H9 (cell line): ENCODE measurements at regions not wholly inside any gene's neighbourhood (a gene's known extent, or its start where the extent isn't known, plus 50 kb on each side); places are given as distances from the start of the nearest gene placed in this dataset.

Source experiments
- DNase-seq: peaks from one replicate; pipeline ENCODE4 v3.0.0-alpha.2; 2017
- H2AFZ ChIP-seq: one replicate; pipeline ENCODE4 v1.6.1; 2013; ENCODE audit warnings: mild to moderate bottlenecking, low read length, control low read depth, moderate library complexity
- H2AK5ac ChIP-seq: 2 replicates; pipeline ENCODE4 v1.6.1; 2013; ENCODE audit warnings: low read length, control low read depth, mixed read lengths; ENCODE audit not compliant: insufficient read length
- H2BK120ac ChIP-seq: one replicate; pipeline ENCODE4 v1.6.1; 2013; ENCODE audit warnings: low read depth, mild to moderate bottlenecking, low read length, control low read depth, inconsistent platforms; ENCODE audit not compliant: poor library complexity, severe bottlenecking
- H2BK12ac ChIP-seq: 2 replicates; pipeline ENCODE4 v1.6.1; 2013; ENCODE audit warnings: low read length, control low read depth, mixed read lengths, low read depth; ENCODE audit not compliant: insufficient read length
- H2BK15ac ChIP-seq: 2 replicates; pipeline ENCODE4 v1.6.1; 2013; ENCODE audit warnings: low read depth, low read length, control low read depth
- H2BK20ac ChIP-seq: one replicate; pipeline ENCODE4 v1.6.1; 2013; ENCODE audit warnings: low read depth, mild to moderate bottlenecking, low read length, control low read depth, inconsistent platforms; ENCODE audit not compliant: poor library complexity, severe bottlenecking
- H2BK5ac ChIP-seq: 2 replicates; pipeline ENCODE4 v1.6.1; 2013; ENCODE audit warnings: low read length, control low read depth, mixed read lengths; ENCODE audit not compliant: insufficient read length
- H3K14ac ChIP-seq: 2 replicates; pipeline ENCODE4 v1.6.1; 2013; ENCODE audit warnings: low read length, control low read depth; ENCODE audit not compliant: insufficient read depth
- H3K18ac ChIP-seq: 2 replicates; pipeline ENCODE4 v1.6.1; 2013; ENCODE audit warnings: low read depth, mild to moderate bottlenecking, mixed read lengths, low read length, control low read depth; ENCODE audit not compliant: insufficient read length
- H3K23ac ChIP-seq: 2 replicates; pipeline ENCODE4 v1.6.1; 2013; ENCODE audit warnings: low read length, control low read depth, mixed read lengths, low read depth; ENCODE audit not compliant: insufficient read length
- H3K23me2 ChIP-seq: 2 replicates; pipeline ENCODE4 v1.6.1; 2013; ENCODE audit warnings: low read depth, mild to moderate bottlenecking, mixed read lengths, low read length, control low read depth; ENCODE audit not compliant: insufficient read length, poor library complexity, severe bottlenecking
- H3K27ac ChIP-seq: 2 replicates; pipeline ENCODE4 v1.5.1; 2013; ENCODE audit warnings: low read length, control low read depth, mixed read lengths, low read depth; ENCODE audit not compliant: insufficient read length
- H3K27me3 ChIP-seq: 2 replicates; pipeline ENCODE4 v1.6.1; 2013; ENCODE audit warnings: low read length, control low read depth, inconsistent platforms; ENCODE audit not compliant: insufficient read depth
- H3K4ac ChIP-seq: 2 replicates; pipeline ENCODE4 v1.6.1; 2013; ENCODE audit warnings: low read depth, mild to moderate bottlenecking, control low read depth, inconsistent platforms, low read length, moderate library complexity
- H3K4me1 ChIP-seq: 2 replicates; pipeline ENCODE4 v1.6.1; 2013; ENCODE audit warnings: low read length, control low read depth, inconsistent platforms; ENCODE audit not compliant: insufficient read depth
- H3K4me2 ChIP-seq: 2 replicates; pipeline ENCODE4 v1.6.1; 2013; ENCODE audit warnings: low read length, control low read depth, mixed read lengths; ENCODE audit not compliant: insufficient read length, insufficient read depth
- H3K56ac ChIP-seq: 2 replicates; pipeline ENCODE4 v1.6.1; 2013; ENCODE audit warnings: low read depth, mild to moderate bottlenecking, mixed read lengths, low read length, control low read depth; ENCODE audit not compliant: insufficient read length
- H3K79me1 ChIP-seq: 2 replicates; pipeline ENCODE4 v1.6.1; 2013; ENCODE audit warnings: low read depth, mild to moderate bottlenecking, moderate library complexity, low read length, control low read depth, inconsistent platforms; ENCODE audit not compliant: insufficient read depth, poor library complexity, severe bottlenecking
- H3K79me2 ChIP-seq: 2 replicates; pipeline ENCODE4 v1.6.1; 2013; ENCODE audit warnings: low read length, control low read depth, inconsistent platforms; ENCODE audit not compliant: insufficient read depth
- H3K9ac ChIP-seq: 2 replicates; pipeline ENCODE4 v1.6.1; 2013; ENCODE audit warnings: low read length, control low read depth, mixed read lengths; ENCODE audit not compliant: insufficient read length; ENCODE audit errors: extremely low read depth
- H3K9me3 ChIP-seq: one replicate; pipeline ENCODE4 v1.6.1; 2013; ENCODE audit warnings: low read depth, low read length, inconsistent platforms; ENCODE audit not compliant: control insufficient read depth
- H3T11ph ChIP-seq: one replicate; pipeline ENCODE4 v1.6.1; 2013; ENCODE audit warnings: mild to moderate bottlenecking, low read length, control low read depth, inconsistent platforms
- H4K20me1 ChIP-seq: one replicate; pipeline ENCODE4 v1.6.1; 2013; ENCODE audit not compliant: control insufficient read depth, insufficient read length, insufficient read depth
- H4K5ac ChIP-seq: 2 replicates; pipeline ENCODE4 v1.6.1; 2013; ENCODE audit warnings: low read depth, mild to moderate bottlenecking, mixed read lengths, low read length, control low read depth; ENCODE audit not compliant: insufficient read length
- H4K8ac ChIP-seq: replicated peaks from 2 replicates; pipeline ENCODE4 v1.6.1; 2013; ENCODE audit warnings: low read length, control low read depth, mixed read lengths, low read depth; ENCODE audit not compliant: insufficient read length
- H4K91ac ChIP-seq: 2 replicates; pipeline ENCODE4 v1.6.1; 2013; ENCODE audit warnings: low read depth, mild to moderate bottlenecking, moderate library complexity, mixed read lengths, low read length, control low read depth; ENCODE audit not compliant: insufficient read length
- H3K27ac Mint-ChIP-seq, 3 experiments: 2 replicates in 2 of 3; 3 replicates in 1 of 3; pipeline ENCODE4 v1.8.0; 2020 to 2021; ENCODE audit warnings: mixed read lengths in 3 of 3, mild to moderate bottlenecking in 1 of 3, moderate library complexity in 1 of 3
- H3K27me3 Mint-ChIP-seq: 2 replicates; pipeline ENCODE4 v1.8.0; 2021; ENCODE audit warnings: low read depth, mild to moderate bottlenecking, moderate library complexity, mixed read lengths
- H3K36me3 Mint-ChIP-seq, 3 experiments: 2 replicates in 2 of 3; 3 replicates in 1 of 3; pipeline ENCODE4 v1.8.0; 2020 to 2021; ENCODE audit warnings: low read depth in 3 of 3, mixed read lengths in 3 of 3; ENCODE audit not compliant: insufficient read depth in 1 of 3
- H3K4me1 Mint-ChIP-seq, 2 experiments: 2 replicates each; pipeline ENCODE4 v1.8.0; 2020; ENCODE audit warnings: mixed read lengths in 2 of 2
- H3K4me3 Mint-ChIP-seq, 2 experiments: 2 replicates in 1 of 2; 3 replicates in 1 of 2; pipeline ENCODE4 v1.8.0; 2020 to 2021; ENCODE audit warnings: mild to moderate bottlenecking in 2 of 2, mixed read lengths in 2 of 2, moderate library complexity in 1 of 2
- H3K9me3 Mint-ChIP-seq, 2 experiments: 2 replicates in 1 of 2; 3 replicates in 1 of 2; pipeline ENCODE4 v1.8.0; 2020; ENCODE audit warnings: mild to moderate bottlenecking in 2 of 2, mixed read lengths in 2 of 2, moderate library complexity in 1 of 2
- WGBS: extraction: QIAGEN DNeasy Blood & Tissue Kit; methylation state at CpG from one replicate; pipeline ENCODE4 v1.1.7; 2013; ENCODE audit warnings: missing lambda C conversion rate, low lambda C conversion rate, mixed read lengths; ENCODE audit not compliant: insufficient read length; ENCODE audit errors: extremely low coverage; 5-methylcytosine and 5-hydroxymethylcytosine counted together
- TF ChIP-seq, protein P1 (sequence below): fragments of 200-600 bp; sonication (generic); conservative IDR thresholded peaks from 3 replicates; pipeline ENCODE4 v1.8.0; 2021; ENCODE audit warnings: antibody characterized with exemption, mild to moderate bottlenecking

DNA sequence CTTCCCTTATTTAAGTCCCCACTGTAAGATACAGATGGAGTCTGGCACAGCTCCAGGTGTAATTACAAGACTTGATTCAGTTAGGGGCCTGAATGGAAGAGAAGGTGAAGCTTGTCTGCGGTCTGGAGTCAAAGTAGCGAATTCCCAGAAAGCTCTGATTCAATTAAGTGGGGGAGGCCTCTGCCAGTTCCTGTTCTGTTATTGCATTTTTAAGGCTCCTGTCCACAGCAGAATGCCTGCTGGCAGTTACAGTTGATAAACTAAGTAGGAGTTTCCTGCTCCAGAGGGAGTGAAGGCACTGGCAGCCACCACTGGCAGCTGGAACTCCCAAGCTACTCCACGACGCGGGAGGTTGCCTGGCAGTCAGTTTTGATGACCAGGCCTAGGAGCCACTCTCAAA lies 181.1 kb downstream of the SOCS6 start:
- H2BK5ac ChIP-seq: no peak overlapping the region
- H3K4me1 ChIP-seq: no peaks in the 10 kb centered on the region
- Mint-ChIP-seq H3K4me1 (peaks cover 0 to 3% of the 10 kb centered on the region in 2 experiments; a peak in 1 of 4 replicates), H3K27ac (no peak overlapping the region), H3K36me3 (no peaks in the 10 kb centered on the region), H3K4me3 (no peak overlapping the region), H3K27me3 (no peaks in the 10 kb centered on the region), H3K9me3 (no peaks in the 10 kb centered on the region)
- H3K14ac ChIP-seq: no peak overlapping the region
- WGBS: no CpG with 5 or more reads among the region's 5 CpGs
- no peaks in the 10 kb centered on the region for H3K79me1 ChIP-seq
- no peak overlapping the region for H2AFZ ChIP-seq
- no peak overlapping the region for H4K91ac ChIP-seq
- no peak overlapping the region for H4K5ac ChIP-seq
- H3T11ph ChIP-seq: no peak overlapping the region
- no peak overlapping the region for H3K4me2 ChIP-seq
- no peak overlapping the region for H2BK15ac ChIP-seq
- H3K23ac ChIP-seq: no peak overlapping the region
- no peak overlapping the region for H2BK120ac ChIP-seq
- no peak overlapping the region for H2BK20ac ChIP-seq
- no peak overlapping the region for H4K8ac ChIP-seq
- no peak overlapping the region for H3K9ac ChIP-seq
- H3K27ac ChIP-seq: no peak overlapping the region
- H4K20me1 ChIP-seq: no peaks in the 10 kb centered on the region
- no peaks in the 10 kb centered on the region for H3K9me3 ChIP-seq
- no peak overlapping the region for H3K4ac ChIP-seq
- no peaks in the 10 kb centered on the region for H3K79me2 ChIP-seq
- DNase-seq: no peak
- H3K23me2 ChIP-seq: no peaks in the 10 kb centered on the region
- no peak overlapping the region for H2AK5ac ChIP-seq
- H3K27me3 ChIP-seq: no peaks in the 10 kb centered on the region
- H3K18ac ChIP-seq: no peak overlapping the region
- TF ChIP-seq, protein P1, sequence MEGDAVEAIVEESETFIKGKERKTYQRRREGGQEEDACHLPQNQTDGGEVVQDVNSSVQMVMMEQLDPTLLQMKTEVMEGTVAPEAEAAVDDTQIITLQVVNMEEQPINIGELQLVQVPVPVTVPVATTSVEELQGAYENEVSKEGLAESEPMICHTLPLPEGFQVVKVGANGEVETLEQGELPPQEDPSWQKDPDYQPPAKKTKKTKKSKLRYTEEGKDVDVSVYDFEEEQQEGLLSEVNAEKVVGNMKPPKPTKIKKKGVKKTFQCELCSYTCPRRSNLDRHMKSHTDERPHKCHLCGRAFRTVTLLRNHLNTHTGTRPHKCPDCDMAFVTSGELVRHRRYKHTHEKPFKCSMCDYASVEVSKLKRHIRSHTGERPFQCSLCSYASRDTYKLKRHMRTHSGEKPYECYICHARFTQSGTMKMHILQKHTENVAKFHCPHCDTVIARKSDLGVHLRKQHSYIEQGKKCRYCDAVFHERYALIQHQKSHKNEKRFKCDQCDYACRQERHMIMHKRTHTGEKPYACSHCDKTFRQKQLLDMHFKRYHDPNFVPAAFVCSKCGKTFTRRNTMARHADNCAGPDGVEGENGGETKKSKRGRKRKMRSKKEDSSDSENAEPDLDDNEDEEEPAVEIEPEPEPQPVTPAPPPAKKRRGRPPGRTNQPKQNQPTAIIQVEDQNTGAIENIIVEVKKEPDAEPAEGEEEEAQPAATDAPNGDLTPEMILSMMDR: no peak
- H3K56ac ChIP-seq: no peak overlapping the region
- H2BK12ac ChIP-seq: no peak overlapping the region
